GM12878 (cell line): ENCODE measurements at regions not wholly inside any gene's neighbourhood (a gene's known extent, or its start where the extent isn't known, plus 50 kb on each side); places are given as distances from the start of the nearest gene placed in this dataset.

Experiments used
- ATAC-seq: fragments of 200-7000 bp; cut with Tn5 transposase; 3 replicates; pipeline ENCODE4 v1.9.1; 2020; ENCODE audit warnings: mild to moderate bottlenecking, moderate library complexity
- BruUV-seq: library from RNA; stranded (reverse); fragments of 400-500 nt; replicated peaks from 2 replicates; lab custom pipeline; 2021; lab: Mats Ljungman, UMichigan
- CTCF ChIA-PET: fragments of 300-600 bp; sonication (Branson Sonifier 250); formaldehyde crosslinking; extraction: SDS; loops from one replicate; lab custom pipeline; 2021; ENCODE audit warnings: inconsistent platforms; lab: Yijun Ruan, JAX
- POLR2A ChIA-PET: fragments of 350-600 bp; formaldehyde crosslinking; extraction: SDS; loops from one replicate; lab custom pipeline; 2021; ENCODE audit warnings: inconsistent platforms; lab: Charles Lee
- RAD21 ChIA-PET: fragments of 300-600 bp; sonication (Branson Sonifier 250); formaldehyde crosslinking; loops from one replicate; lab custom pipeline; 2023; ENCODE audit warnings: antibody characterized with exemption; ENCODE audit not compliant: unreplicated experiment; lab: Charles Lee
- SMC1A ChIA-PET: fragments of 300-600 bp; sonication (Branson Sonifier 250); formaldehyde crosslinking; loops from one replicate; lab custom pipeline; 2023; ENCODE audit not compliant: unreplicated experiment, uncharacterized antibody; lab: Charles Lee
- DNase-seq: peaks from one replicate; pipeline ENCODE4 v3.0.0-alpha.2; 2011; ENCODE audit warnings: low read depth, low spot score
- FAIRE-seq: peaks from 3 replicates; lab custom pipeline; 2011; peaks lifted over from hg19 to GRCh38; lab: Jason Lieb, UNC
- H2AFZ ChIP-seq: 2 replicates; pipeline ENCODE4 v1.6.0; 2011; ENCODE audit warnings: low read depth, low read length, control low read depth; ENCODE audit not compliant: control insufficient read depth
- H3K27ac ChIP-seq: 2 replicates; pipeline ENCODE4 v1.5.1; 2011; ENCODE audit warnings: control low read depth; ENCODE audit not compliant: control insufficient read depth, insufficient read depth
- H3K27me3 ChIP-seq, 2 experiments: replicated peaks in 1 of 2; 2 replicates each; pipeline versions ENCODE4 v1.6.0 to v1.6.1; 2011; ENCODE audit warnings: low read length in 1 of 2; ENCODE audit not compliant: control insufficient read depth in 2 of 2, insufficient read depth in 2 of 2
- H3K36me3 ChIP-seq, 2 experiments: 2 replicates each; pipeline ENCODE4 v1.5.1; 2011; ENCODE audit warnings: low read length in 1 of 2; ENCODE audit not compliant: control insufficient read depth in 2 of 2, insufficient read depth in 2 of 2
- H3K4me1 ChIP-seq: 2 replicates; pipeline ENCODE4 v1.6.1; 2011; ENCODE audit warnings: mild to moderate bottlenecking, low read length, moderate library complexity, mixed read lengths; ENCODE audit not compliant: control insufficient read depth, insufficient read depth
- H3K4me2 ChIP-seq: 2 replicates; pipeline ENCODE4 v1.6.0; 2011; ENCODE audit warnings: control low read depth; ENCODE audit not compliant: control insufficient read depth, insufficient read depth
- H3K4me3 ChIP-seq: fragments of 200-600 bp; sonication (generic); 2 replicates; pipeline ENCODE4 v1.5.1; 2016
- H3K79me2 ChIP-seq: 2 replicates; pipeline ENCODE4 v1.6.0; 2011; ENCODE audit warnings: low read length; ENCODE audit not compliant: control insufficient read depth, insufficient read depth
- H3K9ac ChIP-seq: 2 replicates; pipeline ENCODE4 v1.8.0; 2011; ENCODE audit warnings: low read length, control low read depth, mixed read lengths; ENCODE audit not compliant: control insufficient read depth, insufficient read depth
- H3K9me3 ChIP-seq: replicated peaks from 3 replicates; pipeline ENCODE4 v1.5.1; 2011; ENCODE audit warnings: mild to moderate bottlenecking, low read length; ENCODE audit not compliant: control insufficient read depth, insufficient read depth
- H4K20me1 ChIP-seq: 2 replicates; pipeline ENCODE4 v1.6.0; 2011; ENCODE audit not compliant: control insufficient read depth, insufficient read depth
- ATF7 ChIP-seq: fragments of 450-650 bp; IDR thresholded peaks from 2 replicates; pipeline ENCODE4 v1.6.1; 2016; ENCODE audit warnings: low read depth, mild to moderate bottlenecking
- CTCF ChIP-seq, 3 experiments: IDR thresholded peaks in 2 of 3; conservative IDR thresholded peaks in 1 of 3; 2 replicates each; pipeline ENCODE4 v1.5.1; 2011; ENCODE audit warnings: low read depth in 3 of 3, low read length in 3 of 3, mild to moderate bottlenecking in 3 of 3, control low read depth in 2 of 3, moderate library complexity in 2 of 3, inconsistent platforms in 1 of 3, mixed read lengths in 1 of 3; ENCODE audit not compliant: control insufficient read depth in 2 of 3, insufficient read depth in 1 of 3; ENCODE audit errors: extremely low read depth in 1 of 3
- FOXM1 ChIP-seq: IDR thresholded peaks from 2 replicates; pipeline ENCODE4 v1.6.1; 2012; ENCODE audit warnings: low read depth, mild to moderate bottlenecking, inconsistent platforms, low read length, moderate library complexity
- POLR2A ChIP-seq: IDR thresholded peaks from 2 replicates; pipeline ENCODE4 v1.6.1; 2011; ENCODE audit warnings: low read depth, mild to moderate bottlenecking, low read length
- WGBS: methylation state at CpG from one replicate; pipeline ENCODE4 v1.1.6; 2016; ENCODE audit warnings: low lambda C conversion rate; ENCODE audit not compliant: insufficient replicate concordance, insufficient coverage; ENCODE audit errors: missing lambda C conversion rate; 5-methylcytosine and 5-hydroxymethylcytosine counted together
- in situ Hi-C: fragments of 300-500 bp; cut with MboI; formaldehyde crosslinking; loops from 9 replicates; pipeline ENCODE4 v1.14.3; 2018; ENCODE audit warnings: mixed read lengths
- intact Hi-C: fragments of 100-400 bp; cut with micrococcal nuclease; formaldehyde crosslinking; loops from one replicate; pipeline ENCODE4 v1.14.2; 2022; ENCODE audit not compliant: unreplicated experiment

DNA sequence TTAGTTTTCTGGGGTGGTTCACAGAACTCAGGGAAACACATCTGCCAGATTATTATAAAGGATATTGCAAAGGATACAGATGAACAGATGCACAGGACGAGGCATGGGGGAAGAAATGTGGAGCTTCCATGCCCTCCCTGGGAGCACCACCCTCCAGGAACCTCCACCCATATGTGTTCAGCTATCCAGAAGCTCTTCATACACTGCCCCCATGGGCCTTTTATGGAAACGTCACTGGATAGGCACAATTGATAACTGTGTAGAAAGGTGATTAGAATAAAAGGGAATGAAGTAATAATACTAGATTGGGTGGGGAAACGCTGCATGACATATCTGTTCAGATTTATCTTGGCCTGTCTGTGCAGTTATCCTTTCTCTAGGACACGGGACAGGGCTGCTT, 357.9 kb downstream of the HS3ST1 start:
- FAIRE-seq (no peak), ATAC-seq (peak; percentile 48), DNase-seq (no peak)
- no peak overlapping the region for H3K27ac ChIP-seq
- no peaks in the 10 kb centered on the region for H3K9me3 ChIP-seq
- intact Hi-C loops, result loop anchor here (5.0 to 10.0 kb wide), 2 partner anchors 324 to 354 kb away; partner anchors contain the start of gene HS3ST1
- no peaks in the 10 kb centered on the region for H3K27me3 ChIP-seq
- H3K4me2 ChIP-seq, result no peak overlapping the region
- no peaks in the 10 kb centered on the region for H3K4me1 ChIP-seq
- H3K9ac ChIP-seq, result no peak overlapping the region
- RAD21 ChIA-PET, result no interaction called here
- H3K79me2 ChIP-seq, result no peaks in the 10 kb centered on the region
- SMC1A ChIA-PET, result interaction anchor here (0.6 to 1.5 kb wide), 3 partner anchors 178 to 479 kb away, joined by 3 read pairs; no protein-coding TSS in a partner anchor
- no peak overlapping the region for H2AFZ ChIP-seq
- POLR2A ChIA-PET, result no interaction called here
- TF ChIP-seq FOXM1 (no peak), CTCF (IDR thresholded peaks at IDR 0.05 in 2 of 3, conservative IDR thresholded peaks at IDR 0.05 in 1 of 3; ENCODE audit: control insufficient read depth in 2 of 3, extremely low read depth in 1 of 3, insufficient read depth in 1 of 3, low read depth in 3 of 3, low read length in 3 of 3) (0 out of 6 replicates have a peak, but pooled peaks of 1 of the 3 experiments have one; percentile 0)
- in situ Hi-C loops, result no loop called here
- H3K36me3 ChIP-seq, result no peaks in the 10 kb centered on the region
- H3K4me3 ChIP-seq, result no peak overlapping the region; the same call in 1 of the 2 replicates
- BruUV-seq, result no TSS peak
- CTCF ChIA-PET, result interaction anchor here (0.7 kb wide), 1 partner anchor 516 kb away, joined by 3 read pairs; no protein-coding TSS in a partner anchor
- no peaks in the 10 kb centered on the region for H4K20me1 ChIP-seq
- 15% methylated on average over 4 of the region's 4 CpGs for WGBS

DNA sequence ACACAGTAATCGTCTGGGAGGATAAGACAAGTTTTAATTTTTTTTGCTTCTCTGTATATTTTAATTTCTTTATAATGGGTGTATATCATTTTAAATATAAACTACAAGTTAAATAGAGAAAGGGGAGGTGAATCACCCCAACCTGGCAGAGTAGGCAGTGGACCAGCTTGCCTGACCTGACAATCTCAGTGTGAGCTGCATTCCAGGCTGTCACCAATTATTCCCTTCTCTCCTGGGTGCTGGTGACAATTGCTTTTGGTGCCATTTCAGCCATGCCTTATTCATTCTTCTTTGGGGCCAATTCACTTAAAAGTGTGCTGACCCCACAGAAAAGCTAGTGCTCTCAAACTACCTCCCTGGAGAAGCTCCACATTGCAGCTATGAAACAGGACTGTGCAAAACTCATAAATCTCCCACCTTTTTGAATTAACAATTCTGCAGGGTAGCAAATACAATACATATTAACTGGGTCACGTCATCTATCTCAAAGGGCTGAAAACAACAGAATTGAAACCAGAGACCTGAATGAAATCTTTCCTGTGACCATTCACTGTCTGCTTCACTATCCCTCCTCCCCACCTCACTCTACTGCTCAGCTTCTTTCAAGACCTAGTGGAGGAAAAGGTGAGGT, 359.0 kb downstream of the HS3ST1 start:
- no peak overlapping the region for H3K27ac ChIP-seq
- ATAC-seq (peak; percentile 56), DNase-seq (no peak), FAIRE-seq (no peak)
- no peak overlapping the region for H3K4me3 ChIP-seq
- BruUV-seq, result no TSS peak
- intact Hi-C loops, result loop anchor here (5.0 to 10.0 kb wide), 3 partner anchors 322 to 447 kb away; partner anchors contain the start of gene HS3ST1
- no peaks in the 10 kb centered on the region for H4K20me1 ChIP-seq
- H3K36me3 ChIP-seq, result no peaks in the 10 kb centered on the region
- ChIA-PET POLR2A (interaction anchor here (0.6 to 1.1 kb wide), 2 partner anchors 12 to 404 kb away, joined by 3 to 7 read pairs; no protein-coding TSS in a partner anchor), RAD21 (interaction anchor here (1.3 to 1.9 kb wide), 2 partner anchors 30 to 270 kb away, joined by 3 to 6 read pairs; no protein-coding TSS in a partner anchor), SMC1A (interaction anchor here (0.6 to 1.2 kb wide), 4 partner anchors 19 to 514 kb away, joined by 3 to 4 read pairs (median 3); no protein-coding TSS in a partner anchor), CTCF (interaction anchor here (0.6 to 1.7 kb wide), 5 partner anchors 9 to 488 kb away, joined by 3 to 6 read pairs (median 3); no protein-coding TSS in a partner anchor)
- in situ Hi-C loops, result no loop called here
- H3K4me2 ChIP-seq, result no peak overlapping the region
- WGBS, result 24% methylated on average over 2 of the region's 2 CpGs
- peak; percentile 47; the same call in 1 of the 2 replicates for TF ChIP-seq ATF7
- TF ChIP-seq POLR2A, result no peak
- no peak overlapping the region for H3K9ac ChIP-seq
- no peaks in the 10 kb centered on the region for H3K79me2 ChIP-seq
- H3K9me3 ChIP-seq, result no peaks in the 10 kb centered on the region
- no peaks in the 10 kb centered on the region for H3K4me1 ChIP-seq
- H3K27me3 ChIP-seq, result no peaks in the 10 kb centered on the region
- no peak overlapping the region for H2AFZ ChIP-seq
